HG02938 (cell line): ENCODE measurements at regions not wholly inside any gene's neighbourhood (a gene's known extent, or its start where the extent isn't known, plus 50 kb on each side); places are given as distances from the start of the nearest gene placed in this dataset.

ENCODE experiments used
- ATAC-seq: cut with Tn5 transposase; IDR thresholded peaks from one replicate; pipeline ENCODE4 v1.9.1; 2021; ENCODE audit warnings: mild to moderate bottlenecking, moderate library complexity; ENCODE audit not compliant: unreplicated experiment

GRCh38 chr7:45447296-45447695 lies 126.9 kb upstream of the ADCY1 start:
- no peak for ATAC-seq

GRCh38 chr7:45450571-45451204 lies 123.5 kb upstream of the ADCY1 start:
- ATAC-seq = no peak

DNA sequence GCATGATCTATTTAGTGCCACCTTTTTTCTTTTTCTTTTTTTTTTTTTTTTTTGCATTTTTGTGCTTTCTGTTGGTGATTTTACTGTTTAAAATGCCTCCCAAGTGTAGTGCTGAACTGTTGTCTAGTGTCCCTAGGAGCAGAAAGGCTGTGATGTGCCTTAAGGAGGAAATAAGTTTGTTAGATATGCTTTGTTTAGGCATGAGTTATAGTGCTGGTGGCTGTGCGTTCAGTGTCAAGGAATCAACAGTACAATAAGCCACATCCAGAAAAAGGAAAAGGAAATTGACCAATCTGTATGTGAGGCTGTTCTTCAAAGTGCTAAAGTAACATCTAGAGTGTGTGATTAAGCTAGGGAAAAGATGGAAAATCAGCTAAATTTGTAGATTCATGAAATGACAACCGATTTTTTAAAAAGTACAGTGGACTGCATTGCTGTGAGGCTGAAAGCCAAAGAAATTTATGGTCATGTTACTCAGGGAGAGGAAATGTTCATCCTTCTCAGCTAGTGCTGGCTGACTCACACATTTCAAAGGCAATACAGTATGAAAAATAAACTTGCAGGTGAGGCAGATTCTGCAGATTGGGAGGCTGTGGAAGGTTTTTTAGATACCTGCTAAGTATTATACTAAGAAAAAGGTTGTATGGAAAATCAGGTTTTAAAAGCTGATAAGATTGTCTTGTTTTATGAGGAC lies 122.7 kb upstream of the ADCY1 start:
- no peak for ATAC-seq

GRCh38 chr7:45454771-45455170 lies 119.4 kb upstream of the ADCY1 start:
- no peak for ATAC-seq

GRCh38 chr7:45455662-45456061 lies 118.5 kb upstream of the ADCY1 start:
- no peak for ATAC-seq

DNA sequence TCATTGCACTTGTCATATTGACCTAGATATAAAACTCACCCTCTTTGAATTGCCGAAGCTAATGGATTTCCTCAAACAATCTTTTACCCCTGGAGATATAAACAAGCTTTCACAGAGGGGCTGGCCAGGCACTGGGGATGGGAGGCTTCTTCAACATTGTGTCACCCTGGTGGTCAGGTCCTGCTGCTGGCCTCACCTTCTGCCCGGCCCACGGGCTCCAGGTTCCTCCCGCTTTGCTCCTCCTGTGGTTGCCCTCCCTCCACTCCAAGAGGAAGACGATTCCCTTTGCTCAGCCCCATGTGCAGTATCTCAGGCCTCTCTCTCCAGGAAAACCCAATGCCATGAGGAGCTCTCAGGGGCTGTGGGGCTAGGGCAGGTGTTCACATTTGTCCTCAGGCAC lies 118.1 kb upstream of the ADCY1 start:
- ATAC-seq = no peak

DNA sequence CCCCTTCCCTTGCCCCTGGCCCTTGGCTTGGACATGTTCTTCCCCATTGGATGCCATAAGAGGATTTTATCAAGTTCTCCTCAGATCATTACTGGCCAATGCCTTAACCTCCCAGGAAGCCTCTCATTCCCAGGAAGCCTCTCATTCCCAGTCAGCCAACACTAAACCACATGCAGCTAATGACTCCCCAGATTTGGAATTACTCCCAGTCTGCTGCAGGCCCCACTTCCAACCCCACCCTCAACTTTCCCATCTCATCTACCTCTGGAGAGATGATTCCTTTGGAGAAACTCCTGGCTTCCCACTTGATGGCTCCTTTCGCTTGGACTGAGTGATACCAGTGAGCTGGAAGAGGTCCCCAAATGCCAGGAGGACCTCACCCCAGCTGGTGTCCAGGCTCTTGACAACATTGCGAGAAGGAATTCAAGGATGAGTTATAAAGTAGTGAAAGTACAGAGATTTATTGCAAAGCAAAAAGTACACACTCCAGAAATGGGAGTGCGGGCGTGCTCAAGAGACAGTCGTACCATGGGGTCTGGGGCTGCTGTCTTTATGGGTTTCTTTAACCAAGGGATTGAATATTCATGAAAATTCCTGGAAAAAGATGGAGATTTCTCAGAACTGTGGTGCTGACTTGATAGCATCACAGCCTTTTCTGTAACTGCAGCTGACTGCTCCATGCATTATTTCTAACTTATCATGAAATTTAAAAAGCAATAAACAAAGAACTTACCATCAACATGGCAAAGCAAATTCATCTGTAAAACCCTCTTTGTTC lies 117.2 kb upstream of the ADCY1 start:
- no peak for ATAC-seq

DNA sequence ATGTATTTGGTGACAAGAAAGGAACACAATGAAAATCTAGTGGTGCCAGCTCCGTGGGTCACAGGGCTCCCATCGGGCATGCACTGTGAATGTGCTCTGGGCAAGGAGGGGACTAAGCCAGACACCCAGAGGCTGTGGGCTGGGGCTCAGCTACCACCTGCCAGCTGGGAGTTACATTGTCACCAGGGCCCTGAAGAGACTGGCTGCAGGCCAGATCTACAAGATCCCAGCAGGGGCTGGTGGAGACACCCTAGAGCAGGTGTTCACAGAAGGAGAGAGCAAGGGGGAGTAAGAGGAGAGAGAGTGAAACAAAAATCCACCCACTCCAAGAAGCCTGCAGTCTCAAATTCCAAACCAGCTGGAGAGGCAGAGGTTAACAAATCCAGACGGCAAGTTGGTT lies 116.6 kb upstream of the ADCY1 start:
- no peak for ATAC-seq

DNA sequence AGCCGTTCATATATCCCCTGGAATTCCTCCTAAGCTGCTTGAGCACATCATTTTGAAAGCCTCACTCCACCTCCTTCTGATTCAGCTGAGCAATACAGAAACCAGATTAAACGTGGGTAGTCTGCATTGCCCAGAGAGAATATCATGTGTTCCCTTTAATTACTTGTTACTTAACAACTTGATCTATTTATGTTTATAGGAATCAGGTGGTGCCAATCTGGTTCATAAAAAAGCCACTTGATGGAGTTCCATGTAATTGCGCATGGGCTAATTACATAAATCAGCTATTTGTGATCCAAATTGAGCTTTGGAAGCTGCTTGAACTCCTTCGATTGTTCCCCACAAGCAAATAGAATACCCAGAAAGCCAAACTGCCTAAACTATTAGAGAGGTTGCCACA lies 114.7 kb upstream of the ADCY1 start:
- no peak for ATAC-seq

DNA sequence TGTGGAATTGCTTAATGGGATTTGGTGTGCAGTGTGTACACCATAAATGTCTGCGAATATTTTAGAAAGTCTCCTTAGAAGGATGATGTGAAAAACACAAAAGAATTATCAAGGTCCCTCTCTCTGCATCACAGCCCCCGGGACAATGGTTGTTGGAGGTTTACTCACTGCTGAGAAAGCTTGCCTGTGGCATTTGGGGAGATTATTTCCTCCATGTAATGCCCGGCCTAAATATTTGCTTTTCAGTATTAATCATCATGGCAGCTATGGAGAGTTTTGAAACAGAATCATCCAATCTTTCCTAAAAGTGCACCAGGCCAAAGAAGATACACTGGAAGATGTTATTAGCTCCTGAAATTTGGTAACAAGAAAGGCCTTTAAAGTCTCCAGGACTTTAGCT lies 113.8 kb upstream of the ADCY1 start:
- no peak for ATAC-seq

DNA sequence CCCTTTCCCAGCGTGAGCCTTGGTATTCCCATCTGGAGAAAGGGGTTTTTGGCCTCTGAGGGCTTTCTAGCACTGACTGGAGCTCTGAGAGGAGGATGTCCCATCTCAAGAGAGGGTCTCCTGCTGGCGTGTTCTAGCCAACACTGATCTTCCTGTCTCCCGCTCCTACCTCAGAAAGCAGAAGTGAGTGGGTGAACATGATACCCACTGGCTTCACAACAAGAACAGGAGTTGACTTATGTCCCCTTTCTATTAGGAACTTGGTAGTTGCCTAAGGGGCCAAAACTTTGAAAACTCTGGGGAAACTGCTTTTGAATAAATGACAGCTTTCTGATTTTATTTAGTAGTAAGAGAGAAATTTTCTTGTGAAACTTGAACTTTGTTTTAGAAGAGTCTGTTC lies 113.1 kb upstream of the ADCY1 start:
- no peak for ATAC-seq

DNA sequence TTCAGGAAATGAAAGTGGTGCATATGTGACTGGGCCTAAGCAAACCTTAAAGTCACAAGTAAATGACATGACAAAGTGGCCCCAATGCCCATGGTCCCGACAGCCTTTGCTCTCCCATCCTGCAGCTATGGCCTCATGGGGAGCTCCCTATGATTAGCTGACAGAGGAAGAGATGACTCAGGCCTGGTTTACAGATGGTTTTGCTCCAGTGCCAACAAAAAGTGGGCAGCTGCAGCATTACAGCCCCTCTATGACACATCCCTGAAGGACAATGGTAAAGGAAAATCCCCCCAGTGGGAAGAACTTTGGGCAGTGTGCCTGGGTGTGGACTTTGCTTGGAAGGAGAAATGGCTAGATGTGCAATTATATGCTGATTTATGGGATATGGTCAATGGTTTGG lies 105.1 kb upstream of the ADCY1 start:
- ATAC-seq = no peak

GRCh38 chr7:45470031-45470430 lies 104.1 kb upstream of the ADCY1 start:
- no peak for ATAC-seq

DNA sequence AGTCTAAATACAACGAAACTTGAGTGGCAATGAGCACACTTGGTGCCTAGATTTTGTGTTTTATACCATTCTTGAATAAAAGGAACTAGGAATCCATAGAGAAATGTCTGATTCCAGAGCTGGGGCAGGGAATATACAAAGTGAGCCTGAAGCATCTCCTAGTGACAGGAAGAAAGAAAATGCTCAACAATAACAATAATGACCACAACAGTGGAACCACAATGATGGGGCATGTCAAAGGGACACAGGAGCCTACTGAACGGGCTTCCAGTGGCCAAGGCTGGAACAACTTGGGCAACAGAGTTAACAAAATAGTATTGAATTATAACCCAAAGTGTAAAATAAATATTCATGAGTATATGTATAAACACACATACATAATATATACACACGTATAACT lies 94.4 kb upstream of the ADCY1 start:
- ATAC-seq = no peak

DNA sequence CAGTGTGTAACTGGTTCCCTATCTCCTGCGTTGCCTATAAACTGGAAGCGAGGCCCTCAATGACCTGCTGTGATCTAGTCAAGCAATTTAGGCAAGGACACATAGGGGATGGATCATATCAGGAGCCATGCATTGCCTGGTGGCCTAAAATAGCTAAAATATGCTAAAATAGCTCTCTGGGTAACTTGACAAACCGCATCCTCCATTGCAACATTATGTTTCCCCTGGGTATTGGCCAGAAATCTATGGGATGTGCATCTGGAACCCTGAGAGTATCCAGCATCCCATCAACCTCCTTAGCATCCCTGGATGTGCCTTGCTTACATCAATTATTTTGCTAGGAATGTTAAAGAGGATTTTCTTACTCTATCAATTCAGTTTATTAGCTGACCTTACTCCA lies 91.7 kb upstream of the ADCY1 start:
- ATAC-seq = no peak

GRCh38 chr7:45484094-45484493 lies 90.1 kb upstream of the ADCY1 start:
- ATAC-seq = no peak

DNA sequence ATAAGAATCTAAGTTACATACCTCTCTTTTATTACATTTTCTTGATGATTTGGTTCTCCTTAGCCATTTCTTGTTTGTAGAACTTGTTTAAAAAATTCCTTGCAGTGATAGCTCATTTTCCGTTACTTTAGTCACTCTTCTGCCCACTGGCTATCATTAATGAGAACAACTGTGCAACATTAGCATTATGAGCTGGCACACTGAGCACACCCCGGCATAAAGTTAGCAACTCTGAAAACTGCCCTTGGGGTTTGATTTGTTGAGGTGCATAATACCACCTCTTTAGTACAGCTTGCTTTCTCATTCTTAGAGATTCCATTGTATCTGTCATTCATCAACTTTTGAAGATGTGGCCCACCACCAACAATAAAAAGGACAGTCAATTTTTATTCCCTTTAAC lies 87.6 kb upstream of the ADCY1 start:
- no peak for ATAC-seq

- no peak for ATAC-seq
Observed at GRCh38 chr7:45494885-45495284, 79.3 kb upstream of the ADCY1 start.

DNA sequence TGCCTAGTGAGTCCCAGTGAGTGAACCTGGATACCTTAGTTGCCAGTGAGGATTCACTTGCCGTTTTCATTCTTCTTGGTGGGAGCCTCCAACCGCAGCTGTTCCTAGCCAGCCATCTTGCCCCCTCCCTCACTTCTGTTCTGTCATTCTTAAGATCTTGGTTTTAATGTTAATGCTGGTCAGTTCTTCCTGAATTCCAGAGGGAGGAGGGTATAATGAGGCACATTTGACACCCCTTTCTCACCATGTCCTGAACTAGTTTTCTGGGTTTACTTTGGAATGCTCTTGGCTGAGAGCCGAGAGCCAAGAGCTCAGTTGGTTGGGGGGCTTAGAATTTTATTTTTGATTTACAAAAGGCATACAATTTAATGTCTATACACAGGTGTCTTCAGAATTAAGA lies 78.5 kb upstream of the ADCY1 start:
- ATAC-seq = no peak

DNA sequence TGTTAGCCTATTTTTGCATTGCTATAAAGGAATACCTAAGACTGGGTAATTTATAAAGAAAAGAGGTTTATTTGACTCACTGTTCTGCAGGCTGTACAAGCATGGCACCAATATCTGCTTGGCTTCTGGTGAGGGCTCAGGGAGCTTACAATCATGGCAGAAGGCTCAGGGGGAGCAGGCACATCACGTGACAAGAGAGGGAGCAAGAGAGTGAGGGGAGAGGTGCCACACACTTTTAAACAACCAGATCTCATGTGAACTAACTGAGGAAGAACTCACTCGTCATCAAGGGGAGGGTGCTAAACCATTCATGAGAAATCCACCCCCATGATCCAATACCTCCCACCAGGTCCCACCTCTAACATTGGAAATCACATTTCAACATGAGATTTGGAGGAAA lies 73.9 kb upstream of the ADCY1 start:
- no peak for ATAC-seq

DNA sequence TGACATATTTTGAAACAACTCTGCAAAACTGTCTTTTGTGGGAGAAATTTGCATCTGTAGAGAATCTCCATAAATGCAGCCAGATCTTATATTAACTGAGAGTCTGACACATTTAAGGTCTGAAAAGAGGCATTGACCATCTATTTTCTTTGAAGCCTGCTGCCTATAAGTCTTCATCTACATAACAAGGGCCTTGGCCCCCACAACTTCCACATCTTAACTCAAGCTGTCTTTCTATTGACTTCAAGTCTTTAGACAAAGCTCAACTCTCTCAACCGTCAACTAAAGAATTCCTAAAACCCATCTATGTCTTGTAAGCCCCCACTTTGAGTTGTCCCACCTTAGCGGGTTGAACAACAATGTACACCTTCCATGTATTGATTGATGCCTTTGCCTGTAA lies 72.4 kb upstream of the ADCY1 start:
- ATAC-seq = no peak

GRCh38 chr7:45506059-45506458 lies 68.1 kb upstream of the ADCY1 start:
- ATAC-seq = no peak
